ENCODE measurements at regions not wholly inside any gene's neighbourhood (a gene's known extent, or its start where the extent isn't known, plus 50 kb on each side); places are given as distances from the start of the nearest gene placed in this dataset.

DNA sequence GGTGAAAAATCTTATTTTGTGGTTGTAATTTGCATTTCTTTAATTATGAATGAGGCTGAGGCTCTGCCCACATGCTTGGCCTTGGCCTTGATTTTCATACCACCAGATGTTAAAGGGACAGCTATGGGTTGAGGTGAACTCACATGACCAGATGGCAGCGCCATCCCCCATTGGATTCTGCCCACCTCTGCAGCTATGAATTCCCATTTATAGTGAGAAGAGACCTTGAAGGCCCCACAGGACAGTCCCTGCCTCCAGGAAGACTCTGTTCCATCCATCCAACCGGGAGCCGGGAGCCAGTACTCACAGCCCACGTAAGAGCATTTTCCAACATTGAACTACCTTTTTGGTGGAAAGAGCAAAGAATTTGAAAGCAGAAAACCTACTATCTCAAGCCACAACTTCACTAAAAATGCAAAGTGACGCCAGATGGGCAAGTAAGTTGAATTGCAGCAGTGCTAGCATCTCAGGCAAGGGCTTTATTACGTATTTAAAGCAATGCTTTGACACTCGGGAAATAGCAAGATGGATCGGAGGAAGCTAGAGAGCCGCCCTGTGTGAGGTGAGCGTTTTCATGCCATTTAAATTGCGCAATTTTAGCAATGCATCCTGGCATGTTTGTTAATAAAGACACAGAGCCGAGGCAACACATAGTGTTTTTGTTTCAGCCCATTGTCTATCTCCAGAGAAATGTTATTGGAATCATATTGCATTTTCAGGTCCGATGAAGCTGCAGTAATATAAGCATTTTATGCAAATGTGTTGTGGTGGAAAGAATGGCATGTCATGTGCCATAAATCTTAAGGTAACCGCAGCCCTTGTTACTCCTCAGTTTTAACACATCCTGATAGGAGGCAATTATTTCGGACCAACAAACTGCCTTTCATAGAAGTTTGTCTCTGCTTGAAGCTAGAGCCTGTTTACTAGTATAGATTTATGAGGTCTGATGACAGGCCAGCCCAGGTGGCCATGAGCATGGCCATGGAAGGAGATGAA, 273.4 kb upstream of the TNRC6C start:
- no peaks in the 10 kb centered on the region for H3K36me3 ChIP-seq
- no peak overlapping the region for H3K4me3 ChIP-seq
- 55 to 56% methylated on average over 15 of the region's 15 CpGs for WGBS, 2 donors
- no peaks in the 10 kb centered on the region for H3K27me3 ChIP-seq
- ATAC-seq (ENCODE audit: low FRiP score in 2 of 2) = no peak
- H3K9me3 ChIP-seq = no peaks in the 10 kb centered on the region
- no peak for DNase-seq
- peaks cover 0 to 2% (median under 1%) of the 10 kb centered on the region in 4 donors for H3K4me1 ChIP-seq
- no peak for TF ChIP-seq POLR2A (IDR thresholded peaks at IDR 0.05)
- TF ChIP-seq, protein P1, sequence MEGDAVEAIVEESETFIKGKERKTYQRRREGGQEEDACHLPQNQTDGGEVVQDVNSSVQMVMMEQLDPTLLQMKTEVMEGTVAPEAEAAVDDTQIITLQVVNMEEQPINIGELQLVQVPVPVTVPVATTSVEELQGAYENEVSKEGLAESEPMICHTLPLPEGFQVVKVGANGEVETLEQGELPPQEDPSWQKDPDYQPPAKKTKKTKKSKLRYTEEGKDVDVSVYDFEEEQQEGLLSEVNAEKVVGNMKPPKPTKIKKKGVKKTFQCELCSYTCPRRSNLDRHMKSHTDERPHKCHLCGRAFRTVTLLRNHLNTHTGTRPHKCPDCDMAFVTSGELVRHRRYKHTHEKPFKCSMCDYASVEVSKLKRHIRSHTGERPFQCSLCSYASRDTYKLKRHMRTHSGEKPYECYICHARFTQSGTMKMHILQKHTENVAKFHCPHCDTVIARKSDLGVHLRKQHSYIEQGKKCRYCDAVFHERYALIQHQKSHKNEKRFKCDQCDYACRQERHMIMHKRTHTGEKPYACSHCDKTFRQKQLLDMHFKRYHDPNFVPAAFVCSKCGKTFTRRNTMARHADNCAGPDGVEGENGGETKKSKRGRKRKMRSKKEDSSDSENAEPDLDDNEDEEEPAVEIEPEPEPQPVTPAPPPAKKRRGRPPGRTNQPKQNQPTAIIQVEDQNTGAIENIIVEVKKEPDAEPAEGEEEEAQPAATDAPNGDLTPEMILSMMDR (IDR thresholded peaks at IDR 0.05) = no peak
- TF ChIP-seq EP300 (IDR thresholded peaks at IDR 0.05) = no peak
- TF ChIP-seq POLR2AphosphoS5 (IDR thresholded peaks at IDR 0.05) = no peak
- no peak overlapping the region for H3K27ac ChIP-seq

DNA sequence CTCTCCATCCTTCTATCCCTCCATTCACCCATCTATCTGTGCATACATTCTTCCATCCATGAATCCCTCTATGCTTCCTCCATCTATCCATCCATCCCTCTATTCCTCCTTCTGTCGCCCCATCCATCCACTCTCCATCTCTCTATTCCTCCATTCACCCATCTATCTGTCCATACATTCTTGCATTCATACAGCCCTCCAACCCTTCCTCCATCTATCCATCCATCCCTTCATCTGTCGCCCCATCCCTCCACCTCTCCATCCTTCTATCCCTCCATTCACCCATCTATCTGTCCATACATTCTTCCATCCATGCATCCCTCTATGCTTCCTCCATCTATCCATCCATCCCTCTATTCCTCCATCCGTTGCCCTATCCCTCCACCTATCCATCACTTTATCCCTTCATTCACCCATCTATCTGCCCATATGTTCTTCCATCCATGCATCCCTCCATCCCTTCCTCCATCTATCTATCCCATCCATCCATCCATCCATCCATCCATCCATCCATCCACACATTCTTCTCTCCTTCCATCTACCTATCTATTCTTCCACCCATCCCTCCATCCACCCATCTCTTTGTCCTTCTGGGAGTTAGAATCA, 272.5 kb upstream of the TNRC6C start:
- Histone ChIP-seq H3K27ac (no peak overlapping the region), H3K9me3 (no peaks in the 10 kb centered on the region), H3K27me3 (no peaks in the 10 kb centered on the region), H3K36me3 (no peaks in the 10 kb centered on the region), H3K4me1 (peaks cover 0 to 11% (median 7%) of the 10 kb centered on the region in 4 donors), H3K4me3 (no peak overlapping the region)
- no peak for DNase-seq
- no peak for TF ChIP-seq EP300 (IDR thresholded peaks at IDR 0.05)
- no peak for TF ChIP-seq POLR2AphosphoS5 (IDR thresholded peaks at IDR 0.05)
- TF ChIP-seq, protein P1 (IDR thresholded peaks at IDR 0.05) = no peak
- no peak for TF ChIP-seq POLR2A (IDR thresholded peaks at IDR 0.05)
- ATAC-seq (ENCODE audit: low FRiP score in 2 of 2) = no peak
- 90 to 92% methylated on average over 3 of the region's 3 CpGs for WGBS, 2 donors

DNA sequence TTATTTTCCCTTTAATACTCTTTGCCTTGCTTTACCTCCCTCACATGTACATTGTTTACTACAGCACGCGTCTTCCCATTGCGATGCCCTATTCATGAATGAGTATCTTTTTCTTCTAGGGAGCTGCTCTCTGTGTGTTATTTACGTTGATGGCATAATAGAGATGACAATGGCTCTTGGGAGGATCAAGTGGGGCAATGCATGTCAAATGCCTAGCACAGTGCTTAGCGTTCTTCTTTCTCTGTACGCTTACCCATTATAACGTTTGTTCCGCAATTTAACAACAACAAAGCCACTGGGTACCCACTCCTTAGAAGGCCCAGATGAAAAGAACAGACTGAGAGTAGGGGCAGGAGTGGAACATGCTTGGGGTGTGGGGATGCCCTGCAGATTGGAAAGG, 271.6 kb upstream of the TNRC6C start:
- TF ChIP-seq POLR2AphosphoS5 (IDR thresholded peaks at IDR 0.05) = no peak
- TF ChIP-seq, protein P1 (IDR thresholded peaks at IDR 0.05) = no peak
- no peak for TF ChIP-seq POLR2A (IDR thresholded peaks at IDR 0.05)
- TF ChIP-seq EP300 (IDR thresholded peaks at IDR 0.05) = no peak
- Histone ChIP-seq H3K4me3 (no peak overlapping the region), H3K4me1 (peaks cover 0 to 14% (median 7%) of the 10 kb centered on the region in 4 donors), H3K27ac (no peak overlapping the region), H3K27me3 (no peaks in the 10 kb centered on the region), H3K9me3 (no peaks in the 10 kb centered on the region), H3K36me3 (no peaks in the 10 kb centered on the region)
- 88 to 93% methylated on average over 8 of the region's 8 CpGs for WGBS, 2 donors
- ATAC-seq (ENCODE audit: low FRiP score in 2 of 2) (no peak), DNase-seq (no peak)

DNA sequence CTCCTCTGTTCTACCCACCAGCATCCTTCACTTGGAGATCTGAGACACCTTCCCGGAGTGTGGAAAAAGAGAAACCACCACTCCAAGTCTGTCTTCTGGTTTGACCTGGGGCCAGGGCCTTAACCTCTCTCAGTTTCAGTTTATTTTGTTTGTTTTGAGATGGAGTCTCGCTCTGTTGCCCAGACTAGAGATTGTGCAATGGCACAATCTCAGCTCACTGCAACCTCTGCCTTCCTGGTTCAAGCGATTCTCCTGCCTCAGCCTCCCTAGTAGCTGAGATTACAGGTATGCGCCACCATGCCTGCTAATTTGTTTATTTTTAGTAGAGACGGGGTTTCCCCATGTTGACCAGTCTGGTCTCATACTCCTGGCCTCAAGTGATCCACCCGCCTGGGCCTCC, 271.1 kb upstream of the TNRC6C start:
- H3K4me3 ChIP-seq = no peak overlapping the region
- WGBS, 2 donors = 80 to 82% methylated on average over 6 of the region's 6 CpGs
- no peak overlapping the region for H3K27ac ChIP-seq
- H3K27me3 ChIP-seq = no peaks in the 10 kb centered on the region
- TF ChIP-seq POLR2A (IDR thresholded peaks at IDR 0.05) (no peak), EP300 (IDR thresholded peaks at IDR 0.05) (no peak), POLR2AphosphoS5 (IDR thresholded peaks at IDR 0.05) (no peak)
- TF ChIP-seq, protein P1 (IDR thresholded peaks at IDR 0.05) = no peak
- ATAC-seq (ENCODE audit: low FRiP score in 2 of 2) = no peak
- H3K36me3 ChIP-seq = no peaks in the 10 kb centered on the region
- peaks cover 0 to 14% (median 7%) of the 10 kb centered on the region in 4 donors for H3K4me1 ChIP-seq
- no peaks in the 10 kb centered on the region for H3K9me3 ChIP-seq
- no peak for DNase-seq

All from upper lobe of left lung (tissue), 6 donors.